ENCODE measurements at regions not wholly inside any gene's neighbourhood (a gene's known extent, or its start where the extent isn't known, plus 50 kb on each side); places are given as distances from the start of the nearest gene placed in this dataset.

DNA sequence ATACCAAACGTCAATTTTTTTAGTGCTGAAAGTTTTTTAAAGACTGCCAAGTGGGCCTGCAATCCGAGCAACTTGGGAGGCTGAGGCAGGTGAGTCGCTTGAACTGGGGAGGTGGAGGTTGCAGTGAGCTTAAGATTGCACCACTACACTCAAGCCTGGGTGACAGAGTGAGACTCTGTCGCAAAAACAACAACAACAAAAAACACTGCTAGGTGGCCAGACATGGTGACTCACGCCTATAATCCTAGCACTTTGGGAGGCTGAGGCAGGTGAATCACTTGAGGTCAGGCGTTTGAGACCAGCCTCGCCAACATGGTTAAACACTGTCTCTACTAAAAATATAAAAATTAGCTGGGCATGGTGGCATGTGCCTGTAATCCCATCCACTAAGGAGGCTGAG is 202.8 kb upstream of the COPS8 start:
- no peak overlapping the region for H3K27ac Mint-ChIP-seq
- peaks cover 4% of the 10 kb centered on the region; the same call in 1 of the 2 replicates for H3K9me3 Mint-ChIP-seq
- DNase-seq = peak; percentile 13
- no peaks in the 10 kb centered on the region for H3K27me3 Mint-ChIP-seq (ENCODE audit: insufficient read depth)
- H3K4me3 Mint-ChIP-seq = no peak overlapping the region
- no peaks in the 10 kb centered on the region for H3K36me3 Mint-ChIP-seq (ENCODE audit: low read depth)
- TF ChIP-seq, protein P1, sequence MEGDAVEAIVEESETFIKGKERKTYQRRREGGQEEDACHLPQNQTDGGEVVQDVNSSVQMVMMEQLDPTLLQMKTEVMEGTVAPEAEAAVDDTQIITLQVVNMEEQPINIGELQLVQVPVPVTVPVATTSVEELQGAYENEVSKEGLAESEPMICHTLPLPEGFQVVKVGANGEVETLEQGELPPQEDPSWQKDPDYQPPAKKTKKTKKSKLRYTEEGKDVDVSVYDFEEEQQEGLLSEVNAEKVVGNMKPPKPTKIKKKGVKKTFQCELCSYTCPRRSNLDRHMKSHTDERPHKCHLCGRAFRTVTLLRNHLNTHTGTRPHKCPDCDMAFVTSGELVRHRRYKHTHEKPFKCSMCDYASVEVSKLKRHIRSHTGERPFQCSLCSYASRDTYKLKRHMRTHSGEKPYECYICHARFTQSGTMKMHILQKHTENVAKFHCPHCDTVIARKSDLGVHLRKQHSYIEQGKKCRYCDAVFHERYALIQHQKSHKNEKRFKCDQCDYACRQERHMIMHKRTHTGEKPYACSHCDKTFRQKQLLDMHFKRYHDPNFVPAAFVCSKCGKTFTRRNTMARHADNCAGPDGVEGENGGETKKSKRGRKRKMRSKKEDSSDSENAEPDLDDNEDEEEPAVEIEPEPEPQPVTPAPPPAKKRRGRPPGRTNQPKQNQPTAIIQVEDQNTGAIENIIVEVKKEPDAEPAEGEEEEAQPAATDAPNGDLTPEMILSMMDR (IDR thresholded peaks at IDR 0.05) = no peak
- peaks cover 11% of the 10 kb centered on the region for H3K4me1 Mint-ChIP-seq (ENCODE audit: low read depth)

DNA sequence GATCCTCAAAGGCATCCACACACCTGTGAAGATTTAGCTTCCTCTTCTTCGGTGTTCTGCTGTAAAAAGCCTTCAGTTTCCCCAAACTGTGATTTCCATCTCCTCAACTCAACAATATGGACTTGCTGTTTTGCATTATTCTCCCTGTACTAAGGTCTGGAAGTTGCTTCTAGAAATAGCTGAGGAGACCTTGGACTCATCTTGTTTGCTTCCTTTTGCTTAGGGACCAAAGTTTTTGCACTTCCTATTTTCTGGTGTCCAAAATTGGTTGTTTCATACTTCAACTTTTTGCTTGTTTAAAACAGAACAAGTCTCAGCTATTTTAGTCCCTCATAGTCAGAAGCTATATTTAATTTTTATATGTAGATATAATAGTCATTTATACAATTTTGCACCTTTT is 201.9 kb upstream of the COPS8 start:
- Mint-ChIP-seq H3K4me3 (no peak overlapping the region), H3K4me1 (ENCODE audit: low read depth) (peaks cover 17% of the 10 kb centered on the region), H3K36me3 (ENCODE audit: low read depth) (no peaks in the 10 kb centered on the region), H3K27ac (no peak overlapping the region), H3K9me3 (peaks cover 4% of the 10 kb centered on the region; the same call in 1 of the 2 replicates), H3K27me3 (ENCODE audit: insufficient read depth) (no peaks in the 10 kb centered on the region)
- DNase-seq = no peak
- TF ChIP-seq, protein P1 (IDR thresholded peaks at IDR 0.05) = no peak

DNA sequence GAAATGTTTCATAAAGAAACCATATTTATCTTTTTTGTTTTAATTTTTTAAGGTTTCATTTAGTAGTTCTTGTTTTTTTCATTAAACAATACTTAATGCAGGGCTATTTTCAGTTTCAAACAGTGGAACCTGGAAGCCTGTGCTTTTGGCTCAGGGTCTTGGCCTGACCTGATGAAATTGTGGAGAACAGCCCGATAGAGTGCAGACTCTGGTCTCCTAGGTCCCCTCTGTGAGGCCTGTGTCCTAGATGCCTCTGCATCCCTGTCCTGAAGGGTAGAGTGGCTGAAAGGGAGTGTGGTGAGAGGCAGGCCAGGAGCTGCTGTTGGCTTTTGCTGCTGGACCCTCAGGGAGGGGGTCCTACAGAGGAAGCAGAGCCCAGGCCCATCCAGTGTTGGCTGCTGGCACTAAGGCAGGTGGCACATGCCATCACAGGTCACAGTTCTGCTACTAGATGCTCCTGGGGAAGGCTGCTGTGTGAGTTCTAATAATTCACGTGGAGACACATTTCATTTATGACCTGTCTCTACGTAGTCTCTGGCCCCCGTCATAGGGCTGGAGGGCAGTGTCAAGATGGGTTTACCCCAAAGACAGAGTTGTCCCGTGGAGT is 201.0 kb upstream of the COPS8 start:
- Mint-ChIP-seq H3K9me3 (peaks cover 4% of the 10 kb centered on the region; the same call in 1 of the 2 replicates), H3K27ac (no peak overlapping the region), H3K27me3 (ENCODE audit: insufficient read depth) (peaks cover 4% of the 10 kb centered on the region; the same call in 1 of the 2 replicates), H3K4me1 (ENCODE audit: low read depth) (peaks cover 17% of the 10 kb centered on the region), H3K36me3 (ENCODE audit: low read depth) (no peaks in the 10 kb centered on the region), H3K4me3 (no peak overlapping the region)
- no peak for DNase-seq
- TF ChIP-seq, protein P1 (IDR thresholded peaks at IDR 0.05) = no peak

DNA sequence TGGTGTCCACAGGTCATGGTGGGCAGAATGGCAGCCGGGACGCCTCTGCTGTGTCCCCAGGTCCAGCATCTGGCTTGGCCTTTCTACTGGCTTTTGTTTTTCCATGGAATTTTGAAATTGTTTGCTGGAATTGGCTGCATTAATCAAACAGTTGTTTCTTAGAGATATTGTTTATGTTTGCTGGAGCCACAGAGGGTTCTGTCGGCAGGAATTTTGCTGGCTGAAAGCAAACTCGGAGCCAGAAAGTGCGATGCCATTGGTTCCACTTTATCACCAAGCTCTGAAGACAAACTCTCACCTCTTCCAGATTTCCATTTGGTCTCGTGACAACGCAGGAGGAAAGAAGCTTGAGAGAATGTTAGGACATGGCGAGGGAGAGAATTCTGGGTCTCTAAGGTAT is 199.2 kb upstream of the COPS8 start:
- Mint-ChIP-seq H3K27ac (no peak overlapping the region), H3K4me1 (ENCODE audit: low read depth) (peaks cover 17% of the 10 kb centered on the region), H3K4me3 (no peak overlapping the region), H3K27me3 (ENCODE audit: insufficient read depth) (peaks cover 5% of the 10 kb centered on the region; the same call in 1 of the 2 replicates), H3K36me3 (ENCODE audit: low read depth) (no peaks in the 10 kb centered on the region), H3K9me3 (peaks cover 4% of the 10 kb centered on the region; the same call in 1 of the 2 replicates)
- TF ChIP-seq, protein P1 (IDR thresholded peaks at IDR 0.05) = no peak
- DNase-seq = no peak

DNA sequence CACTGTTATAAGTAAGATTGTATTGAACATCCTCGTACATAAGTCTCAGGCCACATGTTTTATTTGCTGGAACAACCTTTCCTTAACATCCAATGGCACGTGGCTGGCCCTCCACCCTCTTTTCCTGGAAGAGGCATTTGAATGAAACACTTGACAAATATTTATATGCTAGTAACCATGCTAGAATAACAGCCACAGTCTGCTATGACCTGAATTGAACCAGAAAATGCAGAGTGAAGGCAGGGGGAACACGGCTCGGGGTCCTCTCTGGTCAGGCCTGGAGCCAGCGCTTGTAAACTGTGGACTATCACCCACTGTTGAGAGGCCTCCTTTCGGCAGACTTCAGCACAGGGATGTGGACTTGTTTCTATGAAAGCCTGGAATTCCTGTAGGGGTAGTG is 198.2 kb upstream of the COPS8 start:
- peaks cover 17% of the 10 kb centered on the region for H3K4me1 Mint-ChIP-seq (ENCODE audit: low read depth)
- H3K27ac Mint-ChIP-seq = peak overlapping the region; percentile 89
- peaks cover 6% of the 10 kb centered on the region; the same call in 1 of the 2 replicates for H3K27me3 Mint-ChIP-seq (ENCODE audit: insufficient read depth)
- H3K36me3 Mint-ChIP-seq (ENCODE audit: low read depth) = no peaks in the 10 kb centered on the region
- TF ChIP-seq, protein P1 (IDR thresholded peaks at IDR 0.05) = no peak
- peak; percentile 48 for DNase-seq
- peak overlapping the region; percentile 43 for H3K4me3 Mint-ChIP-seq
- H3K9me3 Mint-ChIP-seq = peaks cover under 1% of the 10 kb centered on the region; the same call in 1 of the 2 replicates

Measured in HFFc6 (cell line).